Naive thymus-derived CD4-positive, alpha-beta T cell (primary cell): ENCODE measurements at regions not wholly inside any gene's neighbourhood (a gene's known extent, or its start where the extent isn't known, plus 50 kb on each side); places are given as distances from the start of the nearest gene placed in this dataset.

ENCODE experiments used
- ATAC-seq: fragments of 150-1000 bp; cut with Tn5 transposase; 2 replicates; pipeline ENCODE4 v1.10.0; 2021; ENCODE audit warnings: mild to moderate bottlenecking, moderate library complexity
- CTCF ChIA-PET: fragments of 350-600 bp; sonication (Branson Sonifier 250); formaldehyde crosslinking; loops from one replicate; lab custom pipeline; 2021; ENCODE audit warnings: antibody characterized with exemption; lab: Charles Lee
- POLR2A ChIA-PET: fragments of 350-600 bp; sonication (Branson Sonifier 250); formaldehyde crosslinking; loops from one replicate; lab custom pipeline; 2021; ENCODE audit warnings: antibody characterized with exemption, inconsistent platforms; lab: Charles Lee
- DNase-seq, 9 donors: peaks; one replicate each; pipeline versions ENCODE4 v3.0.0 to v3.0.0-alpha.2; 2020 to 2022; ENCODE audit warnings: mixed read lengths in 1 of 9
- H3K27ac ChIP-seq: one replicate; pipeline ENCODE4 v1.7.0; 2013; ENCODE audit warnings: mild to moderate bottlenecking, low read depth, low read length, moderate library complexity
- H3K27me3 ChIP-seq, 2 donors: one replicate each; pipeline ENCODE4 v1.7.0; 2013; ENCODE audit warnings: low read length in 2 of 2, mild to moderate bottlenecking in 2 of 2, moderate library complexity in 2 of 2; ENCODE audit not compliant: control insufficient read depth in 2 of 2, insufficient read depth in 2 of 2
- H3K36me3 ChIP-seq, 3 experiments: 1 replicate in 2 of 3; 2 replicates in 1 of 3; pipeline ENCODE4 v1.7.0; 2013; ENCODE audit warnings: low read length in 3 of 3, mild to moderate bottlenecking in 3 of 3, moderate library complexity in 1 of 3; ENCODE audit not compliant: insufficient read depth in 3 of 3, control insufficient read depth in 2 of 3
- H3K4me1 ChIP-seq, 2 donors: one replicate each; pipeline ENCODE4 v1.7.0; 2013; ENCODE audit warnings: low read length in 2 of 2, mild to moderate bottlenecking in 2 of 2, moderate library complexity in 1 of 2; ENCODE audit not compliant: control insufficient read depth in 2 of 2, insufficient read depth in 2 of 2
- H3K4me3 ChIP-seq: 2 replicates; pipeline ENCODE4 v1.7.0; 2013; ENCODE audit warnings: mild to moderate bottlenecking, low read length
- H3K9me3 ChIP-seq, 3 experiments: 1 replicate in 2 of 3; 2 replicates in 1 of 3; pipeline ENCODE4 v1.7.0; 2013; ENCODE audit warnings: low read length in 3 of 3; ENCODE audit not compliant: control insufficient read depth in 2 of 3
- H3K27ac Mint-ChIP-seq, 9 donors: one replicate each; pipeline ENCODE4 v1.8.0; 2020 to 2022; ENCODE audit warnings: mixed read lengths in 9 of 9, mild to moderate bottlenecking in 8 of 9, moderate library complexity in 5 of 9, inconsistent platforms in 2 of 9
- H3K27me3 Mint-ChIP-seq, 5 donors: one replicate each; pipeline ENCODE4 v1.8.0; 2021 to 2022; ENCODE audit warnings: mixed read lengths in 5 of 5, mild to moderate bottlenecking in 1 of 5
- H3K36me3 Mint-ChIP-seq, 5 donors: one replicate each; pipeline ENCODE4 v1.8.0; 2020 to 2022; ENCODE audit warnings: mixed read lengths in 5 of 5, mild to moderate bottlenecking in 3 of 5, inconsistent platforms in 1 of 5
- H3K4me1 Mint-ChIP-seq, 7 donors: one replicate each; pipeline ENCODE4 v1.8.0; 2020 to 2022; ENCODE audit warnings: mixed read lengths in 7 of 7, mild to moderate bottlenecking in 3 of 7, inconsistent platforms in 1 of 7
- H3K4me3 Mint-ChIP-seq, 10 donors: one replicate each; pipeline ENCODE4 v1.8.0; 2020 to 2022; ENCODE audit warnings: mild to moderate bottlenecking in 10 of 10, mixed read lengths in 10 of 10, moderate library complexity in 6 of 10, inconsistent platforms in 2 of 10
- H3K9me3 Mint-ChIP-seq, 11 donors: one replicate each; pipeline ENCODE4 v1.8.0; 2020 to 2022; ENCODE audit warnings: mixed read lengths in 11 of 11, mild to moderate bottlenecking in 4 of 11, inconsistent platforms in 1 of 11, moderate library complexity in 1 of 11
- intact Hi-C, 2 donors: fragments of 100-400 bp; cut with micrococcal nuclease; formaldehyde crosslinking; loops; one replicate each; pipeline ENCODE4 v1.15.1; 2023

- Mint-ChIP-seq H3K27me3 (no peaks in the 10 kb centered on the region), H3K36me3 (peaks cover 0 to 4% (median 0%) of the 10 kb centered on the region in 5 donors), H3K27ac (no peak overlapping the region), H3K4me3 (no peak overlapping the region), H3K4me1 (no peaks in the 10 kb centered on the region), H3K9me3 (peaks cover 0 to 21% (median 9%) of the 10 kb centered on the region in 11 donors)
- Histone ChIP-seq H3K4me3 (no peak overlapping the region), H3K27ac (no peak overlapping the region), H3K27me3 (no peaks in the 10 kb centered on the region), H3K4me1 (no peaks in the 10 kb centered on the region), H3K36me3 (no peaks in the 10 kb centered on the region), H3K9me3 (no peaks in the 10 kb centered on the region)
- POLR2A ChIA-PET, result no interaction called here
- intact Hi-C loops, result no loop called here
- ATAC-seq, result no peak
- no peak for DNase-seq
- CTCF ChIA-PET, result no interaction called here
Observed at GRCh38 chr3:20424086-20424485, 238.1 kb upstream of the SGO1 start.

GRCh38 chr3:20422391-20422790 lies 236.4 kb upstream of the SGO1 start:
- H3K27ac Mint-ChIP-seq, result no peak overlapping the region
- H3K9me3 Mint-ChIP-seq, result peaks cover 0 to 9% (median 3%) of the 10 kb centered on the region in 11 donors
- Histone ChIP-seq H3K4me3 (no peak overlapping the region), H3K27me3 (no peaks in the 10 kb centered on the region), H3K9me3 (no peaks in the 10 kb centered on the region), H3K4me1 (no peaks in the 10 kb centered on the region), H3K27ac (no peak overlapping the region), H3K36me3 (no peaks in the 10 kb centered on the region)
- no peak overlapping the region for H3K4me3 Mint-ChIP-seq
- no peaks in the 10 kb centered on the region for H3K4me1 Mint-ChIP-seq
- H3K27me3 Mint-ChIP-seq, result no peaks in the 10 kb centered on the region
- H3K36me3 Mint-ChIP-seq, result no peaks in the 10 kb centered on the region
- CTCF ChIA-PET, result no interaction called here
- DNase-seq, result no peak
- no peak for ATAC-seq
- intact Hi-C loops, result no loop called here
- POLR2A ChIA-PET, result no interaction called here

GRCh38 chr3:20417388-20418108 lies 231.5 kb upstream of the SGO1 start:
- Mint-ChIP-seq H3K27me3 (no peaks in the 10 kb centered on the region), H3K4me1 (no peaks in the 10 kb centered on the region), H3K9me3 (no peaks in the 10 kb centered on the region), H3K4me3 (no peak overlapping the region), H3K27ac (no peak overlapping the region), H3K36me3 (no peaks in the 10 kb centered on the region)
- no peaks in the 10 kb centered on the region for H3K9me3 ChIP-seq
- no peak overlapping the region for H3K27ac ChIP-seq
- CTCF ChIA-PET, result no interaction called here
- H3K4me3 ChIP-seq, result no peak overlapping the region
- intact Hi-C loops, result no loop called here
- ATAC-seq (no peak), DNase-seq (no peak)
- H3K36me3 ChIP-seq, result no peaks in the 10 kb centered on the region
- POLR2A ChIA-PET, result no interaction called here
- H3K27me3 ChIP-seq, result peaks cover 0 to 2% of the 10 kb centered on the region in 2 donors
- no peaks in the 10 kb centered on the region for H3K4me1 ChIP-seq

- H3K9me3 ChIP-seq, result no peaks in the 10 kb centered on the region
- no peak overlapping the region for H3K4me3 ChIP-seq
- H3K4me1 ChIP-seq, result no peaks in the 10 kb centered on the region
- Mint-ChIP-seq H3K4me1 (no peaks in the 10 kb centered on the region), H3K9me3 (no peaks in the 10 kb centered on the region), H3K27ac (no peak overlapping the region), H3K27me3 (no peaks in the 10 kb centered on the region), H3K4me3 (no peak overlapping the region), H3K36me3 (peaks cover 0 to 9% (median 0%) of the 10 kb centered on the region in 5 donors)
- POLR2A ChIA-PET, result no interaction called here
- no peaks in the 10 kb centered on the region for H3K27me3 ChIP-seq
- DNase-seq, result no peak
- H3K27ac ChIP-seq, result no peak overlapping the region
- no peak for ATAC-seq
- H3K36me3 ChIP-seq, result no peaks in the 10 kb centered on the region
- intact Hi-C loops, result no loop called here
- CTCF ChIA-PET, result no interaction called here
Observed at GRCh38 chr3:20406611-20407011, 220.6 kb upstream of the SGO1 start.

- Mint-ChIP-seq H3K36me3 (peaks cover 0 to 9% (median 0%) of the 10 kb centered on the region in 5 donors), H3K27me3 (no peaks in the 10 kb centered on the region), H3K27ac (no peak overlapping the region), H3K4me3 (no peak overlapping the region), H3K9me3 (no peaks in the 10 kb centered on the region), H3K4me1 (no peaks in the 10 kb centered on the region)
- intact Hi-C loops, result no loop called here
- Histone ChIP-seq H3K27ac (no peak overlapping the region), H3K9me3 (no peaks in the 10 kb centered on the region), H3K36me3 (no peaks in the 10 kb centered on the region), H3K4me3 (no peak overlapping the region), H3K27me3 (no peaks in the 10 kb centered on the region), H3K4me1 (no peaks in the 10 kb centered on the region)
- ATAC-seq (no peak), DNase-seq (no peak)
- ChIA-PET POLR2A (no interaction called here), CTCF (no interaction called here)
Observed at GRCh38 chr3:20405744-20406143, 219.7 kb upstream of the SGO1 start.

GRCh38 chr3:20405231-20405630 lies 219.2 kb upstream of the SGO1 start:
- H3K9me3 ChIP-seq, result no peaks in the 10 kb centered on the region
- intact Hi-C loops, result no loop called here
- Mint-ChIP-seq H3K9me3 (no peaks in the 10 kb centered on the region), H3K27me3 (no peaks in the 10 kb centered on the region), H3K27ac (no peak overlapping the region), H3K36me3 (peaks cover 0 to 6% (median 0%) of the 10 kb centered on the region in 5 donors), H3K4me1 (no peaks in the 10 kb centered on the region), H3K4me3 (no peak overlapping the region)
- ATAC-seq (no peak), DNase-seq (no peak)
- no peak overlapping the region for H3K27ac ChIP-seq
- no peak overlapping the region for H3K4me3 ChIP-seq
- H3K36me3 ChIP-seq, result no peaks in the 10 kb centered on the region
- CTCF ChIA-PET, result no interaction called here
- H3K27me3 ChIP-seq, result no peaks in the 10 kb centered on the region
- POLR2A ChIA-PET, result no interaction called here
- no peaks in the 10 kb centered on the region for H3K4me1 ChIP-seq

GRCh38 chr3:20404741-20405100 lies 218.7 kb upstream of the SGO1 start:
- no peak overlapping the region for H3K27ac ChIP-seq
- ChIA-PET POLR2A (no interaction called here), CTCF (no interaction called here)
- Mint-ChIP-seq H3K9me3 (no peaks in the 10 kb centered on the region), H3K27me3 (no peaks in the 10 kb centered on the region), H3K27ac (no peak overlapping the region), H3K36me3 (peaks cover 0 to 6% (median 0%) of the 10 kb centered on the region in 5 donors), H3K4me1 (no peaks in the 10 kb centered on the region), H3K4me3 (no peak overlapping the region)
- no peaks in the 10 kb centered on the region for H3K4me1 ChIP-seq
- DNase-seq (no peak), ATAC-seq (no peak)
- no peaks in the 10 kb centered on the region for H3K9me3 ChIP-seq
- no peaks in the 10 kb centered on the region for H3K27me3 ChIP-seq
- intact Hi-C loops, result no loop called here
- H3K36me3 ChIP-seq, result no peaks in the 10 kb centered on the region
- H3K4me3 ChIP-seq, result no peak overlapping the region
